ENCODE measurements at regions not wholly inside any gene's neighbourhood (a gene's known extent, or its start where the extent isn't known, plus 50 kb on each side); places are given as distances from the start of the nearest gene placed in this dataset.

- TF ChIP-seq CTCF (IDR thresholded peaks at IDR 0.05) (no peak), POLR2AphosphoS5 (IDR thresholded peaks at IDR 0.05) (no peak), POLR2A (IDR thresholded peaks at IDR 0.05) (no peak), EP300 (IDR thresholded peaks at IDR 0.05) (no peak)
These were observed 217.8 kb upstream of the SH3BP4 start for GRCh38 chr2:234733795-234734600.
